ENCODE measurements at regions not wholly inside any gene's neighbourhood (a gene's known extent, or its start where the extent isn't known, plus 50 kb on each side); places are given as distances from the start of the nearest gene placed in this dataset.

- POLR2A ChIA-PET: interaction anchor here (0.7 kb wide), 1 partner anchor 18 kb away, joined by 3 read pairs; no protein-coding TSS in a partner anchor
- TF ChIP-seq CTCF (IDR thresholded peaks at IDR 0.05; ENCODE audit: insufficient read depth, low read depth, low read length): no peak
- no peak for DNase-seq (ENCODE audit: low read depth)
- CTCF ChIA-PET: no interaction called here
- no peak overlapping the region for H3K4me3 ChIP-seq (ENCODE audit: low read depth, low read length)
- no peaks in the 10 kb centered on the region for H3K27me3 ChIP-seq (ENCODE audit: control insufficient read depth, insufficient read depth, low read length)
- H3K36me3 ChIP-seq (ENCODE audit: control insufficient read depth, insufficient read depth, low read length): no peaks in the 10 kb centered on the region
Observed at GRCh38 chr4:36651253-36651652, 369.8 kb downstream of the DTHD1 start.

- ChIA-PET CTCF (no interaction called here), POLR2A (no interaction called here)
- DNase-seq (ENCODE audit: low read depth): no peak
- no peak overlapping the region for H3K4me3 ChIP-seq (ENCODE audit: low read depth, low read length)
- no peak for TF ChIP-seq CTCF (IDR thresholded peaks at IDR 0.05; ENCODE audit: insufficient read depth, low read depth, low read length)
- no peaks in the 10 kb centered on the region for H3K36me3 ChIP-seq (ENCODE audit: control insufficient read depth, insufficient read depth, low read length)
- no peaks in the 10 kb centered on the region for H3K27me3 ChIP-seq (ENCODE audit: control insufficient read depth, insufficient read depth, low read length)
Observed at GRCh38 chr4:36652857-36653256, 371.4 kb downstream of the DTHD1 start.

GRCh38 chr4:36665985-36666527 is 384.6 kb downstream of the DTHD1 start:
- ChIA-PET CTCF (no interaction called here), POLR2A (no interaction called here)
- TF ChIP-seq CTCF (IDR thresholded peaks at IDR 0.05; ENCODE audit: insufficient read depth, low read depth, low read length): no peak
- Histone ChIP-seq H3K4me3 (ENCODE audit: low read depth, low read length) (no peak overlapping the region), H3K36me3 (ENCODE audit: control insufficient read depth, insufficient read depth, low read length) (no peaks in the 10 kb centered on the region), H3K27me3 (ENCODE audit: control insufficient read depth, insufficient read depth, low read length) (no peaks in the 10 kb centered on the region)
- no peak for DNase-seq (ENCODE audit: low read depth)

GRCh38 chr4:36675436-36675835 is 394.0 kb downstream of the DTHD1 start:
- H3K4me3 ChIP-seq (ENCODE audit: low read depth, low read length): no peak overlapping the region
- H3K36me3 ChIP-seq (ENCODE audit: control insufficient read depth, insufficient read depth, low read length): no peaks in the 10 kb centered on the region
- CTCF ChIA-PET: no interaction called here
- DNase-seq (ENCODE audit: low read depth): no peak
- no peak for TF ChIP-seq CTCF (IDR thresholded peaks at IDR 0.05; ENCODE audit: insufficient read depth, low read depth, low read length)
- no peaks in the 10 kb centered on the region for H3K27me3 ChIP-seq (ENCODE audit: control insufficient read depth, insufficient read depth, low read length)
- POLR2A ChIA-PET: no interaction called here

DNA sequence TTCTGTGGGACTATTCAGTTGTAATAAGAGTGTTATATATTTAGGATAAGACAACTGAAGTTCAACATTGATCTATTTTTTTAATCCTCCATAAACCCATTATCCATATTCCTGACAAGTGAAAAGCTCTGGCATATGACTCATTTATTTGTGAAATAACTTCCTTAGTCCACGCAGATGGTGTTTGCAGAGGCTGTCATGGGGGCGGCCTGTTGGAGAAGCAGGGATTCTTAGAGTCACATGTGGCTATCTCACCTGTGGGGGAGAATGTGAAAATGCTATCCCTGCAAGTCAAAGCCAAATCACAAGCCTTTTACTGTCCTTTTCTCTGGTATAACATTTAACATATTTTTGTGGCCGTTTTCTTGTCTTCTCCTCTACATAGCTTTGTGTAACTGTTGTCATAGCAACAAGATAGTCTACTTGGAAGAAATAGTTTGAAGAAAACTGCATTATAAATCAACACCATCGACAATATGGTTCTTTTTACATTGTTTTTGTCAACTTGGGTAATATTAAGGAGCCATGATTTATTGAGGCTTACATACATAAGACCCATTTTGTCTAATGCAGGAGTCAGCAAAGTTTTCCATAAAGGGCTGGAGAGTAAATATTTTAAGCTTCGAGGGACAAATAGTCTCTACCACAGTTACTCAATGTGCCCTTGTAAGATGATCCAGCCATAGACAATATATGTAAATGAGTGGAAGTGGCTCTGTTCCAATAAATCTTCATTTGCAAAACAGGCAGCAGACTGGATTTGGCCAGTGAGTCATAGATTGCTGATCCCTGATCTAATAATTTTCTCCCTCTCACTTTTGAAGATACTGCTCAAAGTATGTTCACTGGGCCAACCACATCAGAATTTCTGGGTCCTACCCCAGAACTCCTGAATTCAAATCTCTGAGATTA is 395.0 kb downstream of the DTHD1 start:
- Histone ChIP-seq H3K36me3 (ENCODE audit: control insufficient read depth, insufficient read depth, low read length) (no peaks in the 10 kb centered on the region), H3K4me3 (ENCODE audit: low read depth, low read length) (no peak overlapping the region), H3K27me3 (ENCODE audit: control insufficient read depth, insufficient read depth, low read length) (no peaks in the 10 kb centered on the region)
- ChIA-PET POLR2A (no interaction called here), CTCF (no interaction called here)
- no peak for TF ChIP-seq CTCF (IDR thresholded peaks at IDR 0.05; ENCODE audit: insufficient read depth, low read depth, low read length)
- no peak for DNase-seq (ENCODE audit: low read depth)

Measured in BJ (cell line).